ENCODE measurements at regions not wholly inside any gene's neighbourhood (a gene's known extent, or its start where the extent isn't known, plus 50 kb on each side); places are given as distances from the start of the nearest gene placed in this dataset.

DNA sequence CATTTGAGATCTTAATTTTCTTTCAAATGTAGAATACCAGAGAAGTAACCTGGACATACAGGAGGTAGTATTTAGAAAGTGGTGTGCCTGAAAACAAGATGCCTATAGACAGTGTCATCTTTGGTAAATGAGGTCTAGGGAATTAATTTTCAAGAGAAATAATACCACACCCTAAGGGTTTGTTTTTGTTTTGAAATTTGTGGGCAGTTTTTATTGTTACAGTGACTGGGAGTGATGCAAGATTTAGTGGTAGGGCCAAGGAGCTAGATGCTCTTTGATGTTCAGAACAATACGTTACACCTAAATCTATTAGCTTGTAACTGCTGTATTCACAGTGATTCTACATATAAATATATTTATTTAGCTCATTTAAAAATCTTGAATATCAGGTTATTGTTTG, 856.5 kb upstream of the MAP3K7 start:
- TF ChIP-seq RCOR1 (IDR thresholded peaks at IDR 0.05; ENCODE audit: low read depth, low read length) (no peak), RNF2 (IDR thresholded peaks at IDR 0.05; ENCODE audit: borderline replicate concordance, low read depth) (no peak)
